Left cardiac atrium (tissue), 4 donors: ENCODE measurements at regions not wholly inside any gene's neighbourhood (a gene's known extent, or its start where the extent isn't known, plus 50 kb on each side); places are given as distances from the start of the nearest gene placed in this dataset.
A peak's percentile ranks its signal among the peaks of the same experiment; 100 is the strongest.

ENCODE experiments used
- ATAC-seq, 2 donors: fragments of 200-7000 bp; cut with Tn5 transposase; one replicate each; pipeline ENCODE4 v1.9.1; 2020; ENCODE audit warnings: mild to moderate bottlenecking in 2 of 2, moderate library complexity in 2 of 2
- DNase-seq: peaks from one replicate; pipeline ENCODE4 v3.0.0-alpha.2; 2020
- intact Hi-C, 2 donors: fragments of 100-400 bp; cut with DNase I; formaldehyde crosslinking; loops; one replicate each; pipeline versions ENCODE4 v1.14.1 to v1.15.1; 2022 to 2023
- donor health status: DM: no; HTN: yes; CAD: no.
- donor health status: DM: no; HTN: yes; CAD: no; lungs with severe emphysema.
- donor health status: DM: yes; HTN: yes; CAD: no.
- donor health status: Dilated cardiomyopathy.

- no peak for ATAC-seq
- DNase-seq = no peak
- intact Hi-C loops = no loop called here
Observed at GRCh38 chr2:8571792-8572499, 109.9 kb upstream of the ID2 start.

- ATAC-seq = no peak
Observed at GRCh38 chr2:8572712-8573233, 109.1 kb upstream of the ID2 start.

GRCh38 chr2:8573234-8573941, 108.5 kb upstream of the ID2 start:
- no peak for DNase-seq
- intact Hi-C loops = no loop called here
- ATAC-seq = no peak

More at GRCh38 chr2:8572712-8573233, 109.1 kb upstream of the ID2 start:
- DNase-seq = no peak
- intact Hi-C loops = no loop called here

GRCh38 chr2:8573942-8574195, 108.0 kb upstream of the ID2 start:
- DNase-seq = no peak
- no peak for ATAC-seq
- intact Hi-C loops = no loop called here

GRCh38 chr2:8574196-8575037, 107.4 kb upstream of the ID2 start:
- DNase-seq (no peak), ATAC-seq (peak; percentile 3 to 21)
- intact Hi-C loops = no loop called here

- intact Hi-C loops = no loop called here
- peak; percentile 40 for ATAC-seq
- DNase-seq = no peak
Observed at GRCh38 chr2:8575038-8575833, 106.6 kb upstream of the ID2 start.

GRCh38 chr2:8575834-8576423, 105.9 kb upstream of the ID2 start:
- ATAC-seq (no peak), DNase-seq (no peak)
- intact Hi-C loops = no loop called here

- intact Hi-C loops = no loop called here
- ATAC-seq = peak in 1 of 2 donors; percentile 12
- DNase-seq = peak; percentile 39
Observed at GRCh38 chr2:8576525-8577167, 105.2 kb upstream of the ID2 start.

GRCh38 chr2:8577573-8577972, 104.3 kb upstream of the ID2 start:
- no peak for ATAC-seq
- DNase-seq = no peak
- intact Hi-C loops = no loop called here

GRCh38 chr2:8578335-8579244, 103.3 kb upstream of the ID2 start:
- ATAC-seq (no peak), DNase-seq (no peak)
- intact Hi-C loops = no loop called here

- intact Hi-C loops = no loop called here
- DNase-seq (no peak), ATAC-seq (no peak)
Observed at GRCh38 chr2:8579485-8580085, 102.3 kb upstream of the ID2 start.

- ATAC-seq (no peak), DNase-seq (no peak)
- intact Hi-C loops = no loop called here
Observed at GRCh38 chr2:8580316-8581233, 101.3 kb upstream of the ID2 start.

GRCh38 chr2:8581234-8581561, 100.7 kb upstream of the ID2 start:
- ATAC-seq = no peak
- no peak for DNase-seq
- intact Hi-C loops = no loop called here

- peak in 1 of 2 donors; percentile 6 for ATAC-seq
- no peak for DNase-seq
- intact Hi-C loops = no loop called here
Observed at GRCh38 chr2:8581601-8582041, 100.2 kb upstream of the ID2 start.

- intact Hi-C loops = no loop called here
- no peak for DNase-seq
- ATAC-seq = no peak
Observed at GRCh38 chr2:8582191-8582590, 99.7 kb upstream of the ID2 start.
